Adrenal gland (tissue), 9 donors: ENCODE measurements at regions not wholly inside any gene's neighbourhood (a gene's known extent, or its start where the extent isn't known, plus 50 kb on each side); places are given as distances from the start of the nearest gene placed in this dataset.
"Not testable (repeated sequence)": the region's sequence is repeated elsewhere in the genome, so short reads cannot be mapped to it uniquely, and the experiment has no call there.

Experiments
- DNase-seq, 7 donors: peaks; one replicate each; pipeline ENCODE4 v3.0.0-alpha.2; 2019 to 2020
- H3K27ac ChIP-seq, 5 donors: fragments of 200-600 bp; sonication (generic) in 4 of 5; 1 replicate in 3 of 5; 2 replicates in 2 of 5; pipeline versions ENCODE4 v1.5.1 to v1.8.0; 2016 to 2020; ENCODE audit warnings: mild to moderate bottlenecking in 1 of 5
- H3K27me3 ChIP-seq: fragments of 200-600 bp; 2 replicates; pipeline ENCODE4 v1.8.0; 2021
- H3K36me3 ChIP-seq, 2 donors: fragments of 200-600 bp; replicated peaks in 1 of 2; 1 replicate in 1 of 2; 2 replicates in 1 of 2; pipeline versions ENCODE4 v1.5.1 to v1.8.0; 2018 to 2022
- H3K4me1 ChIP-seq, 2 donors: fragments of 200-600 bp; replicated peaks in 1 of 2; 1 replicate in 1 of 2; 2 replicates in 1 of 2; pipeline versions ENCODE4 v1.5.1 to v1.8.0; 2018 to 2021
- H3K4me3 ChIP-seq, 4 donors: fragments of 200-600 bp; sonication (generic) in 3 of 4; one replicate each; pipeline ENCODE4 v1.5.1; 2016 to 2018
- H3K9me3 ChIP-seq, 3 donors: fragments of 200-600 bp; sonication (generic) in 1 of 3; replicated peaks in 1 of 3; 1 replicate in 2 of 3; 2 replicates in 1 of 3; pipeline versions ENCODE4 v1.5.1 to v1.8.0; 2016 to 2021
- CTCF ChIP-seq, 6 experiments: fragments of 450-650 bp in 4 of 6; fragments of 200-600 bp in 2 of 6; sonication (generic) in 1 of 6; IDR thresholded peaks; 1 replicate in 5 of 6; 2 replicates in 1 of 6; pipeline versions ENCODE4 v1.5.1 to v1.8.0; 2016 to 2021; ENCODE audit warnings: antibody characterized with exemption in 6 of 6, mild to moderate bottlenecking in 2 of 6, moderate library complexity in 1 of 6
- POLR2A ChIP-seq, 2 donors: fragments of 450-650 bp; IDR thresholded peaks; one replicate each; pipeline ENCODE4 v1.6.1; 2017; ENCODE audit warnings: antibody characterized with exemption in 2 of 2, mild to moderate bottlenecking in 2 of 2, moderate library complexity in 1 of 2
- WGBS, 4 donors: extraction: QIAGEN DNeasy Blood & Tissue Kit in 2 of 4; methylation state at CpG; one replicate each; pipeline versions ENCODE4 v1.1.5 to v1.1.7; 2013 to 2017; 5-methylcytosine and 5-hydroxymethylcytosine counted together
- intact Hi-C, 2 donors: fragments of 100-400 bp; cut with DNase I; formaldehyde crosslinking; loops; one replicate each; pipeline versions ENCODE4 v1.14.1 to v1.15.0; 2022 to 2023
- donor health status: healthy with polysubstance abuse.
- donor health status: Bipolar disorder and iron deficiency.
- donor health status: DM: yes; HTN: yes; CAD: no.
- donor health status: DM: no; HTN: no; CAD: no.
- donor health status: DM: no; HTN: no; CAD: no.

- Histone ChIP-seq H3K27me3 (no peaks in the 10 kb centered on the region), H3K9me3 (no peaks in the 10 kb centered on the region), H3K4me1 (no peaks in the 10 kb centered on the region), H3K27ac (no peak overlapping the region), H3K36me3 (no peaks in the 10 kb centered on the region), H3K4me3 (no peak overlapping the region)
- intact Hi-C loops, result loop anchor here (5.0 to 10.0 kb wide), 2 partner anchors 186 to 204 kb away; no protein-coding TSS in a partner anchor
- WGBS, 4 donors, result 63 to 76% (median 68%) methylated on average over 3 to 4 of the region's 4 CpGs
- TF ChIP-seq CTCF (IDR thresholded peaks at IDR 0.05) (no peak), POLR2A (IDR thresholded peaks at IDR 0.05) (no peak)
- no peak for DNase-seq
Measured at GRCh38 chr14:23728791-23729190, 92.6 kb downstream of the DHRS2 start.

DNA sequence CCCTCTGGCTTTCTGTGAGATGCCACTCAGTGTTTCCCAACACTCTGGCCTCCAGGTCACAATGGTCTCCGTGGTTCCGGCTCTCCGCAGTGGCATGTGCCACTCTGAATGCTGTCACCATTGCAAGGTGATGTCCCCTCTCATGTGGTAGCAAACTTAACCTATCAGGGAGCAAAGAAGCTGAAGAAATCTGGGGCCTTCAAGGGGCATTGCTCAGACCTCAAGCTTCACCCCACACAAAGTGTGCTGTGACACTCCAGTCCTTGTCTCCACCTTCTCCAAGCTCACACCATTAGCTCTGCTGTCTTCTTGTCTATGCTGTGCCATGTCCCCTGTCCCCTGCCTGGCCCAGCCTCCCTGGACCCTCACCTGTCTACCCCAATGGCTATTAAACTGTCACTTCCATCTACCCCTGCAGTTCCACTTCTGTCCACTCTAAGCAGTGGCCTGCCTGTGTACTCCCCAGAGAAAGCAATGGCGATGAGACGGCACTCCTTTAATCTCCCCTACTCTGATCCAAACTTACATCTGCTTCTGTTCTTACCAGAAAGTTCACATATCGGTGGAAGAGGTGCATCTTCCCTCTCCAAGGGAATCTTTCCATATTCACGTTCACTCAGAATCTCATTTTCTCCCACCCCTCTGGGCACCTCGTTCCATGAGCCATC is 93.7 kb downstream of the DHRS2 start:
- WGBS, 4 donors, result 84 to 89% (median 87%) methylated on average over 8 of the region's 8 CpGs
- Histone ChIP-seq H3K9me3 (no peaks in the 10 kb centered on the region), H3K27ac (no peak overlapping the region), H3K4me3 (no peak overlapping the region), H3K27me3 (no peaks in the 10 kb centered on the region), H3K36me3 (no peaks in the 10 kb centered on the region), H3K4me1 (no peaks in the 10 kb centered on the region)
- intact Hi-C loops, result loop anchor here (5.0 to 10.0 kb wide), 2 partner anchors 185 to 202 kb away; no protein-coding TSS in a partner anchor
- TF ChIP-seq CTCF (IDR thresholded peaks at IDR 0.05), result peak in 1 of 6 experiments; percentile 4
- no peak for TF ChIP-seq POLR2A (IDR thresholded peaks at IDR 0.05)
- DNase-seq, result no peak

DNA sequence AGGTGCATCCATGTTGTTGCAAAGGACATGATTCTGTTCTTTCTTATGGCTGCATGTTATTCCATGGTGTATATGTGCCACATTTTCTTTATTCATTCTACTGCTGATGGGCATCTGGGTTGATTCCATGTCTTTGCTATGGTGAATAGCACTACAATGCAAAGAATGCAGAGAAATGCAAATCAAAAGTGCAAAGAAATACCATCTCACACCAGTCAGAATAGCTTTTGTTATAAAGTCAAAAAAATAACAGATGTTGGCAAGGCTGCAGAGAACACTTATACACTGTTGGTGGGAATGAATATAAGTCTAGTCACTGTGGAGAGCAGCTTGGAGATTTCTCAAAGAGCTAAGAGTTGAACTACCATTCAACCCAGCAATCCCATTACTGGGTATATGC is 99.2 kb downstream of the DHRS2 start:
- intact Hi-C loops, result no loop called here

GRCh38 chr14:23744368-23744767 is 108.2 kb downstream of the DHRS2 start:
- H3K36me3 ChIP-seq, DNase-seq, H3K9me3 ChIP-seq, H3K27me3 ChIP-seq, H3K27ac ChIP-seq, H3K4me1 ChIP-seq, H3K4me3 ChIP-seq, intact Hi-C loops: not testable (repeated sequence)
- WGBS, 4 donors, result 43 to 62% (median 57%) methylated on average over 5 to 6 of the region's 6 CpGs

More for the DNA sequence above, 99.2 kb downstream of the DHRS2 start:
- H3K27me3 ChIP-seq, result no peaks in the 10 kb centered on the region
- H3K27ac ChIP-seq, result no peak overlapping the region
- no peaks in the 10 kb centered on the region for H3K4me1 ChIP-seq
- DNase-seq, result no peak
- H3K4me3 ChIP-seq, result no peak overlapping the region
- TF ChIP-seq CTCF (IDR thresholded peaks at IDR 0.05) (no peak), POLR2A (IDR thresholded peaks at IDR 0.05) (no peak)
- no peaks in the 10 kb centered on the region for H3K9me3 ChIP-seq
- no peaks in the 10 kb centered on the region for H3K36me3 ChIP-seq

GRCh38 chr14:23750357-23750756 is 114.2 kb downstream of the DHRS2 start:
- no peak overlapping the region for H3K4me3 ChIP-seq
- TF ChIP-seq POLR2A (IDR thresholded peaks at IDR 0.05) (no peak), CTCF (IDR thresholded peaks at IDR 0.05) (no peak)
- intact Hi-C loops, result no loop called here
- peaks cover 8% of the 10 kb centered on the region for H3K27me3 ChIP-seq
- DNase-seq, result no peak
- no peaks in the 10 kb centered on the region for H3K9me3 ChIP-seq
- H3K36me3 ChIP-seq, result no peaks in the 10 kb centered on the region
- H3K4me1 ChIP-seq, result no peaks in the 10 kb centered on the region
- no peak overlapping the region for H3K27ac ChIP-seq
- 62 to 68% (median 67%) methylated on average over 4 of the region's 4 CpGs for WGBS, 4 donors
